Suprapubic skin (tissue), 4 donors: ENCODE measurements at regions not wholly inside any gene's neighbourhood (a gene's known extent, or its start where the extent isn't known, plus 50 kb on each side); places are given as distances from the start of the nearest gene placed in this dataset.

Experiments used
- DNase-seq, 2 donors: peaks; one replicate each; pipeline ENCODE4 v3.0.0-alpha.2; 2019; ENCODE audit warnings: low spot score in 2 of 2
- H3K27ac ChIP-seq: fragments of 200-600 bp; sonication (generic); one replicate; pipeline ENCODE4 v1.5.1; 2019
- H3K27me3 ChIP-seq: fragments of 200-600 bp; sonication (generic); one replicate; pipeline ENCODE4 v1.5.1; 2019
- H3K36me3 ChIP-seq: fragments of 200-600 bp; sonication (generic); one replicate; pipeline ENCODE4 v1.5.1; 2019
- H3K4me1 ChIP-seq: fragments of 200-600 bp; sonication (generic); one replicate; pipeline ENCODE4 v1.5.1; 2019
- H3K4me3 ChIP-seq: fragments of 200-600 bp; sonication (generic); one replicate; pipeline ENCODE4 v1.5.1; 2019; ENCODE audit warnings: mild to moderate bottlenecking
- H3K9me3 ChIP-seq: fragments of 200-600 bp; sonication (generic); one replicate; pipeline ENCODE4 v1.5.1; 2019
- CTCF ChIP-seq, 2 donors: fragments of 200-600 bp in 1 of 2; fragments of 450-650 bp in 1 of 2; sonication (generic) in 1 of 2; IDR thresholded peaks; one replicate each; pipeline ENCODE4 v1.5.1; 2016 to 2019; ENCODE audit warnings: antibody characterized with exemption in 2 of 2, mild to moderate bottlenecking in 1 of 2, moderate library complexity in 1 of 2
- EP300 ChIP-seq: sonication (generic); formaldehyde crosslinking; IDR thresholded peaks from one replicate; pipeline ENCODE4 v1.6.1; 2017; ENCODE audit warnings: antibody characterized with exemption
- POLR2A ChIP-seq, 2 donors: fragments of 450-650 bp; IDR thresholded peaks; one replicate each; pipeline ENCODE4 v1.6.1; 2017; ENCODE audit warnings: antibody characterized with exemption in 2 of 2, mild to moderate bottlenecking in 2 of 2, moderate library complexity in 2 of 2
- POLR2AphosphoS5 ChIP-seq, 3 donors: sonication (generic); formaldehyde crosslinking; IDR thresholded peaks; one replicate each; pipeline ENCODE4 v1.6.1; 2017; ENCODE audit warnings: antibody characterized with exemption in 3 of 3
- WGBS: methylation state at CpG from one replicate; pipeline ENCODE4 v1.1.5; 2018; 5-methylcytosine and 5-hydroxymethylcytosine counted together

- Histone ChIP-seq H3K9me3 (no peaks in the 10 kb centered on the region), H3K27me3 (peaks cover 40% of the 10 kb centered on the region), H3K4me1 (no peaks in the 10 kb centered on the region), H3K36me3 (no peaks in the 10 kb centered on the region), H3K4me3 (no peak overlapping the region), H3K27ac (no peak overlapping the region)
- DNase-seq, result no peak
- TF ChIP-seq POLR2AphosphoS5 (IDR thresholded peaks at IDR 0.05) (no peak), CTCF (IDR thresholded peaks at IDR 0.05) (no peak), POLR2A (IDR thresholded peaks at IDR 0.05) (no peak), EP300 (no peak)
- WGBS, result 86% methylated on average over 15 of the region's 16 CpGs
Measured at GRCh38 chr17:77555121-77555591, 403.3 kb upstream of the TNRC6C start.

- DNase-seq, result no peak
Measured at GRCh38 chr17:77555741-77556291, 402.7 kb upstream of the TNRC6C start.

GRCh38 chr17:77556383-77557061, 402.0 kb upstream of the TNRC6C start:
- Histone ChIP-seq H3K4me1 (no peaks in the 10 kb centered on the region), H3K4me3 (no peak overlapping the region), H3K36me3 (no peaks in the 10 kb centered on the region), H3K27me3 (peaks cover 40% of the 10 kb centered on the region), H3K27ac (no peak overlapping the region), H3K9me3 (no peaks in the 10 kb centered on the region)
- TF ChIP-seq EP300 (no peak), POLR2AphosphoS5 (IDR thresholded peaks at IDR 0.05) (no peak), POLR2A (IDR thresholded peaks at IDR 0.05) (no peak), CTCF (IDR thresholded peaks at IDR 0.05) (no peak)
- 68% methylated on average over 14 of the region's 14 CpGs for WGBS
- DNase-seq, result no peak

More at GRCh38 chr17:77555741-77556291, 402.7 kb upstream of the TNRC6C start:
- TF ChIP-seq POLR2AphosphoS5 (IDR thresholded peaks at IDR 0.05) (no peak), EP300 (no peak), CTCF (IDR thresholded peaks at IDR 0.05) (no peak), POLR2A (IDR thresholded peaks at IDR 0.05) (no peak)
- Histone ChIP-seq H3K27me3 (peaks cover 40% of the 10 kb centered on the region), H3K4me1 (no peaks in the 10 kb centered on the region), H3K36me3 (no peaks in the 10 kb centered on the region), H3K9me3 (no peaks in the 10 kb centered on the region), H3K4me3 (no peak overlapping the region), H3K27ac (no peak overlapping the region)
- 27% methylated on average over 8 of the region's 11 CpGs for WGBS

GRCh38 chr17:77558846-77559626, 399.5 kb upstream of the TNRC6C start:
- TF ChIP-seq EP300, result no peak
- DNase-seq, result no peak
- WGBS, result 79% methylated on average over 11 of the region's 12 CpGs
- Histone ChIP-seq H3K27ac (no peak overlapping the region), H3K36me3 (no peaks in the 10 kb centered on the region), H3K27me3 (peaks cover 35% of the 10 kb centered on the region), H3K4me3 (no peak overlapping the region), H3K9me3 (no peaks in the 10 kb centered on the region), H3K4me1 (no peaks in the 10 kb centered on the region)

- TF ChIP-seq CTCF (IDR thresholded peaks at IDR 0.05) (no peak), EP300 (no peak), POLR2A (IDR thresholded peaks at IDR 0.05) (no peak), POLR2AphosphoS5 (IDR thresholded peaks at IDR 0.05) (no peak)
- DNase-seq, result no peak
Measured at GRCh38 chr17:77560381-77560780, 398.1 kb upstream of the TNRC6C start.

More at GRCh38 chr17:77560381-77560780, 398.1 kb upstream of the TNRC6C start:
- H3K9me3 ChIP-seq, result no peaks in the 10 kb centered on the region
- H3K27ac ChIP-seq, result no peak overlapping the region
- 87% methylated on average over 10 of the region's 10 CpGs for WGBS
- no peaks in the 10 kb centered on the region for H3K36me3 ChIP-seq
- H3K27me3 ChIP-seq, result peaks cover 32% of the 10 kb centered on the region
- no peak overlapping the region for H3K4me3 ChIP-seq
- H3K4me1 ChIP-seq, result no peaks in the 10 kb centered on the region
